GM21515 (cell line): ENCODE measurements at regions not wholly inside any gene's neighbourhood (a gene's known extent, or its start where the extent isn't known, plus 50 kb on each side); places are given as distances from the start of the nearest gene placed in this dataset.

ENCODE experiments used
- ATAC-seq: cut with Tn5 transposase; IDR thresholded peaks from one replicate; pipeline ENCODE4 v1.9.1; 2021; ENCODE audit not compliant: unreplicated experiment

GRCh38 chr20:39216195-39216594 lies 254.1 kb downstream of the DHX35 start:
- ATAC-seq: no peak

- no peak for ATAC-seq
Observed at GRCh38 chr20:39214828-39215227, 252.7 kb downstream of the DHX35 start.

DNA sequence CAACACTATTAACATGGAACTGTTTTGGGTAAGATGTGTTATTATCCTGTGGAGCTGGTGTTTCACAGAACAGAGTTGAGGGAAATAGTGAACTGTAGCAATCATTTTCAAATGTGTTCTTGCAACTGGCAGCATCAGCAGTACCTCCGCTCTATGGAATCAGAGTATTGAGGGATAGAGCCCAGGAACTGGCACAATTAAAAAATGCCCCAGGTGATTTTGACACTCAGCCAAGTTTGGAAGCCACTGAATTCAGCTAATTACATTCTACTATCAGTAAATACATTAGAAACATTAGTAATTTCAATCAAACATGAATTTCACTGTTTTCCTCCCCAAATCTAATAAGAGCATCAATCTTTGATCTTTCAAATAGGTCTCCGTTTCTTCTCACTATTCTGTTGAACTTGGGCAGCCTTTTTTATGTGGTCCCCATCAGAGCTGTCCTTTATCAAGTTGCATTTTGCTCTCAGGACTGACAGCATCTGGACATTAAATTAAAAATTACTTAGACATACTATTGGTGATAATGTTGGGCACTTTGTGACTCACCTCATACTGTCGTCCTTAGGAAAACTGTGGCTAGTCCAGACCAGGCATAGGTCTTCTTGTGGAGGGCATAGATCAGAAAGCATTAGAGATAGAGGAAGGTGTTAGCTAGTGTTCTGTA lies 251.5 kb downstream of the DHX35 start:
- ATAC-seq: no peak

DNA sequence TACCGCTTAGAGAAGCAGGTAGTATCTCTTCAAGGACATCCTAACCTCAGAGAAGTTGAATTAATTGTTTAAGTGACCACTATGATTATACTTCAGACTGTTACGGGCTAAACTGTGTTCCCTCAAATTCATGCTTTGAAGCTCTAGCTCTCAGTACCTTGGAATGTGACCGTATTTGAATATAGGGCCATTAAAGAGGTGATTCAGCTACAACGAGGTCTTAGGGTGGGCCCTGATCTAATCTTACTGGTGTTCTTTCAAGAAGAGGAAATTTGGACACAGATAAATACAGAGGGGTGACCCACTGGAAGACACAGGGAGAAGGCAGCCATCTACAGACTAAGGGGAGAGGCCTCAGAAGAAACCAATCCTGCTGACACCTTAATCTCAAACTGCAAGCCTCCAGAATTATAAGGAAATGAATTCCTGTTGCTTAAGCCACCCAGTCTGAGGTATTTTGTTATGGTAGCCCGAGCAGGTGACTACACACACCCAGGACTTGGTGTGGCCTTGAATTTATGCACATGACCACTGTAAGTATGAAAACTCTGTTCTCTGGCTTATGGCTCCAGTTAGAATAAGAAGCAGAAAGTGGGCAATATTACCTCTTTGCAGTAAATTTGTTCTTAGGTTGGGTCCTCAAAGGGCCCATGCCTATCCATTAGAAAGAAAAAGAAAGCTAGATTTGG lies 249.1 kb downstream of the DHX35 start:
- ATAC-seq: no peak

- no peak for ATAC-seq
Observed at GRCh38 chr20:39210341-39211036, 248.3 kb downstream of the DHX35 start.

- no peak for ATAC-seq
Observed at GRCh38 chr20:39206899-39207564, 244.9 kb downstream of the DHX35 start.

- no peak for ATAC-seq
Observed at GRCh38 chr20:39195582-39196021, 233.5 kb downstream of the DHX35 start.

DNA sequence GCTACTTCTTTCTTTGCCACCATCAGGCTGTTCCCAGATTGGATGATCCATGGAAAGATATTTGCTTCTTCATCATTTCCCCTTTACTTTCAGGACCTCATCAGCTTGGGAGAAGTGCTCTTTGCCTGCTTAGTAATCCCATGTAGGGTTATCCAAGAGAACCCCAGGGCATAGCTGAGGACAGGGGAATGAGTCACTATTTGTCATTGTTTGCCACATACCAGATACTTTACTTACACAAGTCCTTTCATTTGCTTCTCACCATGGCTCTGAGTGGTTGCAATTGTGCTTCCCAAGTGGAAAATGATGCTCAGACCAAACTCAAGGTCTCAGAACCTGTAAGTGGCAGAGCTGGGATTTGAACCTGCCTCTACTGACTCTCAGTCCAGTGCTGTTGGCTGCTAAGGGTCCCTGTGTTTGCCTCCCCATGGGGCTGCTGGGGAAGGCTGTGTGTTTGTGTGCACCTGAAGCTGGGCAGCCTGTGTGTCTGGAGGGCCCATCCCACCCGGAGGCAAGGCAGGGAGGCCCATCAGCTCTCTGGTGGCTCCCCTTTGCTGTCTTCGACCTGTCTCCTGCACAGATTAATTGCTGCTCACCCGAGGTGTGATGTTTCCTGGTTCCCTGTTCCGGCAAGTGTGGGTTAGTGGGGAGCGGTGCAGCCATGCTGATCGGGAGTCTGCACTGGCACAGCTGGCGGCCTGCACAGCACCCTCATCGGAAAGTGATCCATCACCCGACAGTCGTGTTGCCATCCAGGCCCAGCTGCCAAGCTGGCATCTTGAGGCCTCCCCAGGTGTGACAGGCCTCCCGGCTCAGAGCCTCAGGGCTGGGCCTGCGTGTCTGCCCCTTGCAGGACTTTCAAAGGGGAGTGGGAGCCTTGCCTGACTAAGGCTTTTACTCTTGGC lies 228.8 kb downstream of the DHX35 start:
- ATAC-seq: no peak

- ATAC-seq: no peak
Observed at GRCh38 chr20:39188266-39188765, 226.2 kb downstream of the DHX35 start.

- ATAC-seq: no peak
Observed at GRCh38 chr20:39181490-39181889, 219.3 kb downstream of the DHX35 start.

DNA sequence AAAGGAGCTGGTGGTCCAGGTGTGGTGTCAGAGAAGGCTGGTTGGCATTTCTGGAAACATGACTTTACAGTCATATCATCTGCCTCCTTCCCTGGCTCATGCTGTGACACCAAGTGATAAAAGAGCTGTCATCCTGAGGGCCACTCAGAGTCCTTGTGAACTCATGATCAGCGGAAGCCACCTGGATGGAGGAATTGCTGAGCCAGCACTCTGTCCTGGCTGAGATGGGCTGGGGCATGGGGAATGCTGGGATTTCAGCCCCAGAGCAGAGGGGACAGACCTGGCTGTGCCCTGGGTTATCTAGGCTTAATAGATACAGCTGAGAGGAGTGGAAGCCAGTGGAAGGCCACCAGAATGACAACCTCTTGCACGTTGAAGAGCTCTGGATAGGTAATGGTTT lies 214.3 kb downstream of the DHX35 start:
- ATAC-seq: no peak

DNA sequence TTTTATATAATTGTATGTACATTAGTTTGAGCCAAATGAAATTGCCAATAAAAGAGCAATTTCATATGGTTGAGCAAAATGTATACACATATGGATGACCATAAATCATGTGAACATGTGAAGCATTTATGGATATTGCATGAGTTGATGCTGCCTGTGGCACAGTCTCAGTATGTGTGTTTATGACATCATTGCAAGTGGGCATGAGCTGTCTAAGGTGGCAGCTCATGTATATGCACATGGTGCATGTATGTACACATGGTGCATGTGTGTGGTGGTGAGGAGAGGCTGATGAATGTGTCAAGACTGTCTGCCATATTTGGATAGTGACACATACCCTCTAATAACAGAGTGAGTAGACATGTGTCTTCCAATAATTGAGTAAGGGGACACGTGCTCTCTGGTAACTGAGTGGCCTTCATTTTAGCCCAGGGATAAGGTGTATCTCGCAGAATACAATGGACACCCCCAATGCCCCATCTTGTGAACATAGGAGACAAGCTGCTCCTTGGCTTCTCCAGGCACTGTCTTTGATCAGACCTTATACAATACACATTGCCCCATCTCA lies 208.8 kb downstream of the DHX35 start:
- no peak for ATAC-seq

GRCh38 chr20:39165099-39165498 lies 203.0 kb downstream of the DHX35 start:
- ATAC-seq: no peak

GRCh38 chr20:39164642-39165041 lies 202.5 kb downstream of the DHX35 start:
- ATAC-seq: no peak

DNA sequence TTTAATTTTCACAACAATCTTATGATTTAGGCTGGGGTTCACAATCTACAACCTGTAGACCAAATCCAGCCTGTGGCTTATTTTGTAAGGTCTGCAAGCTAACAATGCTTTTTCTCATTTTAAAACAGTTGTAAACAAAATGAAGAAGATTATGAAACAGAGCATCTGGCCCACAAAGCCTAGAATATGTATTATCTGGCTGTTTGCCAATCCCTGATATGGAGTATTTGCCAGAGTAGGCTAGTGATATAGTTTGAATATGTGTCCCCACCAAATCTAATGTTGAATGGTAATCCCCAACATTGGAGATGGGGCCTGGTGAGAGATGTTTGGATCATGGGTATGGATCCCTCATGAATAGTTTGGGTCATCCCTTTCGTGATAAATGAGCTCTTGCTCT lies 201.8 kb downstream of the DHX35 start:
- no peak for ATAC-seq

- ATAC-seq: no peak
Observed at GRCh38 chr20:39161900-39162299, 199.8 kb downstream of the DHX35 start.

- no peak for ATAC-seq
Observed at GRCh38 chr20:39155971-39156370, 193.8 kb downstream of the DHX35 start.

- no peak for ATAC-seq
Observed at GRCh38 chr20:39152742-39153141, 190.6 kb downstream of the DHX35 start.

- ATAC-seq: no peak
Observed at GRCh38 chr20:39152126-39152525, 190.0 kb downstream of the DHX35 start.

DNA sequence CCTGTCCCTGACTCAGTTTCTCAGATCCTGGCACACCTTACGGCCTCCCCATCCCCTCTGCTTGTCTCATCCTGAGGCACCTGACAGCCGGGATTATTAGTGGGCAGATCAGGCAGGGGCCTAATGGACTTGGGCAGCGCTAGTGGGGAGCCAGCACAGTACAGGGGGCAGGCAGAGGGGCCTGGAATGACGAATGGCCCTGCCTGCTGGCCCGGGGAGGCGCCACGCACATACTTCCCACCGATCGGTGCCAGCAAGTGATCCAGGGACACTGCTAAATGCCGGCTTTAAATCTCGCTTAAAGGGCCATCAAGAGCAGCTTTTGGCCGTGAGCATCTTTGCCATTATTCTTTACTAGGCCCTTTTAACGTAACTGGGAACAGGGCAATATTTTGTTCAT lies 188.4 kb downstream of the DHX35 start:
- ATAC-seq: no peak
